Fibroblast of skin of left biceps (primary cell): ENCODE measurements at regions not wholly inside any gene's neighbourhood (a gene's known extent, or its start where the extent isn't known, plus 50 kb on each side); places are given as distances from the start of the nearest gene placed in this dataset.

Experiments used
- DNase-seq, 2 experiments: peaks; one replicate each; pipeline ENCODE4 v3.0.0-alpha.2; 2013; ENCODE audit warnings: low read depth in 2 of 2

GRCh38 chr4:41458689-41459088, 79.3 kb upstream of the LIMCH1 start:
- no peak for DNase-seq

GRCh38 chr4:41460641-41461040, 77.3 kb upstream of the LIMCH1 start:
- DNase-seq: no peak

- no peak for DNase-seq
These were observed 76.1 kb upstream of the LIMCH1 start for GRCh38 chr4:41461780-41462307.

GRCh38 chr4:41465146-41465761, 72.7 kb upstream of the LIMCH1 start:
- DNase-seq: no peak

- DNase-seq: no peak
These were observed 71.7 kb upstream of the LIMCH1 start for GRCh38 chr4:41466249-41466648.

- no peak for DNase-seq
These were observed 69.8 kb upstream of the LIMCH1 start for GRCh38 chr4:41468122-41468521.

- DNase-seq: no peak
These were observed 66.6 kb upstream of the LIMCH1 start for GRCh38 chr4:41471126-41472071.

- DNase-seq: no peak
These were observed 65.9 kb upstream of the LIMCH1 start for GRCh38 chr4:41472081-41472480.

GRCh38 chr4:41473176-41473575, 64.8 kb upstream of the LIMCH1 start:
- DNase-seq: no peak

- DNase-seq: no peak
These were observed 62.6 kb upstream of the LIMCH1 start for GRCh38 chr4:41475402-41475801.

- no peak for DNase-seq
These were observed 61.6 kb upstream of the LIMCH1 start for GRCh38 chr4:41476310-41476885.

- DNase-seq: no peak
These were observed 60.6 kb upstream of the LIMCH1 start for GRCh38 chr4:41477181-41477905.

GRCh38 chr4:41478518-41478917, 59.4 kb upstream of the LIMCH1 start:
- no peak for DNase-seq

- no peak for DNase-seq
These were observed 57.1 kb upstream of the LIMCH1 start for GRCh38 chr4:41480896-41481311.

- DNase-seq: no peak
These were observed 54.2 kb upstream of the LIMCH1 start for GRCh38 chr4:41483771-41484170.

- DNase-seq: no peak
These were observed 52.9 kb upstream of the LIMCH1 start for GRCh38 chr4:41485041-41485440.

- DNase-seq: no peak
These were observed 50.0 kb upstream of the LIMCH1 start for GRCh38 chr4:41487868-41488440.
